IPS-18c (cell line): ENCODE measurements at regions not wholly inside any gene's neighbourhood (a gene's known extent, or its start where the extent isn't known, plus 50 kb on each side); places are given as distances from the start of the nearest gene placed in this dataset.
"Not testable (repeated sequence)": the region's sequence is repeated elsewhere in the genome, so short reads cannot be mapped to it uniquely, and the experiment has no call there.

Experiments
- H3K4me3 ChIP-seq: 2 replicates; pipeline ENCODE4 v1.7.0; 2013; ENCODE audit warnings: low read depth, mild to moderate bottlenecking, low read length, moderate library complexity; ENCODE audit not compliant: insufficient read depth
- H3K9me3 ChIP-seq: one replicate; pipeline ENCODE4 v1.6.1; 2013; ENCODE audit warnings: mild to moderate bottlenecking, low read length, moderate library complexity; ENCODE audit not compliant: control insufficient read depth, insufficient read depth

DNA sequence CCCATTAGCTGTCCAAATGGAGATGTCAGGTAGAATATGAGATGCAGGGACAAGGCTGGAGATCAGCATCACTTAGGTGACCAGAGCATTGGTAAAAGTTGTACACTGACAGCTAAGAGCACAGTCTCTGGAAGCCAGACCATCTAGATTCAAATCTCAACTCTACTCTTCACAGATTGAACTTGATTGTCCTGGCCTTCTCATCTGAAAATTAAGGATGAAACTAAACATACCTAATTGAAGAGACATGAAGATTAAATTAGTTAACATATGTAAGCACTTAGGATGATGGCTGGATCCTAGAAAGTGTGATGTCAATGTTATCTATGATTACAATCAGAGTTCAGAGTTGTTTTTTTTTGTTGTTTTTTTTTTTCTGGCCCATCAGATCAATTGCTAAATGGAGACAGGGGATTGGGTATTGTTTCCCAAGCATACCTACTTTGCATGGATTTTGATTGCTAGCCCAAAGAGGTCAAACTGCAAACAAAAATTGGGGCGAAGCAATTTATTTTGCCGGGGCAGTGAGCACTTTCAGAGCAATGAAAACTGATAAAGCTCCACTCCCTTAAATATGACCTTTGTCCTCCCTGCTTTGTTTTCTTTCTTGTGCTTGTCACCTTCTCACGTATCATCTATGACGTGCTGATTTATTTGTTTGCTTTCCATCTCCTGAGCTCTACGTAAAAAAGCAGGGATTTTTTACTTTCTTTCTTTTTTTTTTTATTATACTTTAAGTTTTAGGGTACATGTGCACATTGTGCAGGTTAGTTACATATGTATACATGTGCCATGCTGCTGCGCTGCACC, 217.6 kb upstream of the CPHXL start:
- no peak overlapping the region for H3K4me3 ChIP-seq
- no peaks in the 10 kb centered on the region for H3K9me3 ChIP-seq

- H3K9me3 ChIP-seq, result no peaks in the 10 kb centered on the region
- H3K4me3 ChIP-seq, result no peak overlapping the region
These were observed 219.7 kb upstream of the CPHXL start for GRCh38 chr16:75945916-75946457.

- H3K9me3 ChIP-seq, result no peaks in the 10 kb centered on the region
- H3K4me3 ChIP-seq, result no peak overlapping the region
These were observed 221.4 kb upstream of the CPHXL start for GRCh38 chr16:75947626-75948239.

- no peak overlapping the region for H3K4me3 ChIP-seq
These were observed 222.2 kb upstream of the CPHXL start for GRCh38 chr16:75948441-75948840.

DNA sequence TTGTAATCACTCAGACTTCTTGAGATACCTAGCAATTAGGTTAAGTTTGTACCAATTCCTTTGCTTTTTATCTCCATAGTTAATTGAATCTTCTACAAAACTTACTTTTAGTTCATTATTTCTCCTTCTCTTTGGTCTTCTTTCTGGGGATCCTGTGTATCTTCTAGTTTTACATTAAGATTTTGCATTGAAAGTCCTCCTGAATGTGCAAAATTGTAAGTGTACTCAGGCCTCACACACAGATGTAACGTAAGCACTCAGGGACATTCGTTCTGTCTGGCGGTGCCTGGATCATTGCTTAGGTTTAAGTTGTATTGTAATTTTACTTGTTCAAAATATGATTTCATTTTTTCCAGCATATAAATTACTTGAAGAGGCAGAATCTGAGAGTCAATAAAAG, 222.6 kb upstream of the CPHXL start:
- Histone ChIP-seq H3K4me3 (no peak overlapping the region), H3K9me3 (no peaks in the 10 kb centered on the region)

More at GRCh38 chr16:75948441-75948840, 222.2 kb upstream of the CPHXL start:
- no peaks in the 10 kb centered on the region for H3K9me3 ChIP-seq

GRCh38 chr16:75952124-75952523, 225.8 kb upstream of the CPHXL start:
- no peak overlapping the region for H3K4me3 ChIP-seq

DNA sequence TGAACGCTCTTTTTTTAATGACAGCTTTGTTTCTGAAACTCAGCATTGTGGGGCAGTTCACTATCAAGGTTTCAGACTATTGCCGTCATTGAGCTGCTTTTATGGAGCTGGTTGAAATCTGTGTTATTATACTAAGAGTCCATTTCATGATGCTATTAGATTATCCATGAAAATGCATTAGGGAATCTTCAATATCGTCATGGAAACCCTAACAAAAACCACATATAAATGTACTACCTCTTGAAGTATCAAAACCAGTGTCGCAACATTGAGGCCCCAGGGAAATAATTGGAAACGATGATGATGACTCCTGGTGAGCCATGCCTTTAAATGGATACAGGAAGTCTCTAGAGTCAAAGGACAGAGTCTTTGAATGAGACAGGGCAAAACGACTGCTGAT, 231.6 kb upstream of the CPHXL start:
- no peaks in the 10 kb centered on the region for H3K9me3 ChIP-seq
- no peak overlapping the region for H3K4me3 ChIP-seq

More at GRCh38 chr16:75952124-75952523, 225.8 kb upstream of the CPHXL start:
- H3K9me3 ChIP-seq, result no peaks in the 10 kb centered on the region

- no peaks in the 10 kb centered on the region for H3K9me3 ChIP-seq
- no peak overlapping the region for H3K4me3 ChIP-seq
These were observed 239.4 kb upstream of the CPHXL start for GRCh38 chr16:75965504-75966374.

GRCh38 chr16:75969120-75969519, 242.8 kb upstream of the CPHXL start:
- H3K9me3 ChIP-seq, H3K4me3 ChIP-seq: not testable (repeated sequence)

- Histone ChIP-seq H3K4me3 (no peak overlapping the region), H3K9me3 (no peaks in the 10 kb centered on the region)
These were observed 245.0 kb upstream of the CPHXL start for GRCh38 chr16:75971334-75971733.

DNA sequence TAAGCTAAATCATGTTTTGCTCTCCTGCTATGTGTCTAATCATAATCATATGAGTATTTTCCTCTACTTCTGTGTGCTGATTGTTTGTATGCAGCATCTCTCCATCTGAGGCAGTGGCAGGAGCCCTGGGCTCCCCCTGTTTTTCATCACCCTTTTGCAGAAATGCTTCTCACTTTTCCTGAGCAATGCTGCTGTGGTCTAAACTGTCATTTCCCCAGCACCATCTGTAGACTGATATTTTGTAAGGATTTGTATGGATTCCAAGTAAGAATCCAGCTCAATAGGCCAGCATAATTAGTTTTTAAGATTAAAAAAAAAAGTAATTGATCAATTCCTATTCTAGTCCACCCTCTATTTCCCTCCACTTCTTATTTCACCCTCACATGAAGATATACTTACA, 257.0 kb upstream of the CPHXL start:
- no peak overlapping the region for H3K4me3 ChIP-seq
- no peaks in the 10 kb centered on the region for H3K9me3 ChIP-seq

- H3K4me3 ChIP-seq, result no peak overlapping the region
- H3K9me3 ChIP-seq, result no peaks in the 10 kb centered on the region
These were observed 257.6 kb upstream of the CPHXL start for GRCh38 chr16:75983741-75984381.

DNA sequence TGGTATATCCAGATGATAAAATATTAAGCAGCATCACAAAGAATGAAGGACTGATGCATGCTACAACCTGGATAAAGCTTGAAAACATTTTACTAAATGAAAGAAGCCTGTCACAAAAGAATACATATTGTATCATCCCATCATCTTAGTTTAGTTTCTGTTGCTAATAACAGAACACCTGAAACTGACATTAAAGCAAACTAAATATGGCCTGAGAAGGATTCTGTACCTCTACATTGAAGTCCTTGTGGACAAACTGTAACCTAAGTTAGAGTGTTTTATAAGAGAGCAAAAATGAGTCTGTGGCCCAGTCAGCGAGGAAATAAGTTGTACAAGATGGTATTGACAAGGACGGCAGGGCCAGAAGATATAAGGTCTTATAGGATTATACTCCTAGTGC, 261.0 kb upstream of the CPHXL start:
- Histone ChIP-seq H3K4me3 (no peak overlapping the region), H3K9me3 (no peaks in the 10 kb centered on the region)

DNA sequence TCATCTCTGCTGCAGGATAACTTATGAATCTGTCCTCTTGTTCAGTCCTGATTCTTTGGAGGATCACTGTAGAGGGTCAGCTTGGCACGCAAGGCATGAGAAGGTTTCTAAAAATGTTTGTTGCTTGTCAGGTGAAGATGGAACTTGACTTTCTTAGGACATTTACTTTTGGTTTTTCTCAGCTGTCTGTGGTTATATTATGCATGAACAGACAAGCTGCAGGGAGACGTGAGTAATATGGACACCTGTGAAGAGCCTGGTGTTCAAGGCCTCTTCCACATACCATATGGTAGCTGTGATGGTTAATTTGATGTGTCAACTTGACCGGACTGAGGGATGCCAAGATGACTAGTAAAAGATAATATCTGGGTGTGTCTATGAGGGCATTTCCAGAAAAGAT, 270.2 kb upstream of the CPHXL start:
- H3K9me3 ChIP-seq, result no peaks in the 10 kb centered on the region

GRCh38 chr16:75997606-75998005, 271.3 kb upstream of the CPHXL start:
- Histone ChIP-seq H3K9me3 (no peaks in the 10 kb centered on the region), H3K4me3 (no peak overlapping the region)

More for the DNA sequence above, 270.2 kb upstream of the CPHXL start:
- no peak overlapping the region for H3K4me3 ChIP-seq

DNA sequence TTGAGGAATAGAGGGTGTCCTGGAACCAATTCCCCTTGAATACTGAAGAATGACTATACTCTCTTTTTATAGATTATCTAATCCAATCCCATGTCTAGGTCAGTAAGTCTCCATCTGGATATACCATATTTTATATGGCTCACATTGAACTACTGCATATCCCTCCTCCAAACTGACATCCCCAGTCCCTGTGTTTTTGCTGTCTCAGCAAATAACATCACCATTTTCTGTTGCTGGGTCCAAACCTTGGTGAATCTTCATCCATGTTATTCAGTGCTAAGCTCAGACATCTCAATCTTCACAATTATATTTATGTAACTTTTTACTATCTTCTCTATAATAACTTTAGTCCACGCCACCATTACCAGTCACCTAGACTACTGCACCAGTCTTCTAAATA, 269.6 kb upstream of the CNTNAP4 start:
- no peak overlapping the region for H3K4me3 ChIP-seq
- no peaks in the 10 kb centered on the region for H3K9me3 ChIP-seq

DNA sequence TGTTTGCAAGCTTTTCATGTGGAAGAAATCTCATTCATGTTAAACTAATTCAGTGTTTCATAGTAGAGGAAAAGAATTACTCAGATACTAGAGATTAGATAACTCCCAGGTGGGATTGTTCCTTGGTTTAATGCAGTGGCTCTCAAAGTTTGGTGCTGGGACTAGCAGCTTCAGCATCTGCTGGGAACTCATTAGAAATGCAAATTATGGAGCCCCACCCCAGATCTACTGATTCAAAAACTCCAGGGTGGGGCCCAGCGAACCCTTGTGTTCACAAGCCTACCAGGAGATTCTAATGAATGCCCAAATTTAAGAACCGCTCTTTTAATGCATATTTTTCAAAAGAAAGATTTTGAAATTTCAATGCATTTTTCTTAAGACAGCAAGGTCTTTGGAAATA, 253.4 kb upstream of the CNTNAP4 start:
- Histone ChIP-seq H3K4me3 (no peak overlapping the region), H3K9me3 (no peaks in the 10 kb centered on the region)
